H1 (cell line): ENCODE measurements at regions not wholly inside any gene's neighbourhood (a gene's known extent, or its start where the extent isn't known, plus 50 kb on each side); places are given as distances from the start of the nearest gene placed in this dataset.

Experiments used
- CBX8 ChIP-seq: fragments of 300-800, 300-1000 bp; sonication (generic); IDR thresholded peaks from 2 replicates; pipeline ENCODE4 v1.7.1; 2016; ENCODE audit warnings: low read depth, low read length, borderline replicate concordance
- CHD7 ChIP-seq: fragments of 300-600 bp; sonication (generic); IDR thresholded peaks from 2 replicates; pipeline ENCODE4 v1.7.1; 2012; ENCODE audit warnings: low read length, moderate library complexity, mild to moderate bottlenecking, inconsistent platforms; ENCODE audit not compliant: insufficient replicate concordance
- ZNF274 ChIP-seq: IDR thresholded peaks from 2 replicates; pipeline ENCODE4 v1.7.0; 2012; ENCODE audit warnings: low read length, borderline replicate concordance; ENCODE audit errors: extremely low read depth
- TF ChIP-seq, protein P1 (sequence below): IDR thresholded peaks from 2 replicates; pipeline ENCODE4 v1.6.1; 2012; ENCODE audit warnings: inconsistent platforms

- TF ChIP-seq ZNF274 (no peak), CBX8 (no peak), CHD7 (no peak)
- TF ChIP-seq, protein P1, sequence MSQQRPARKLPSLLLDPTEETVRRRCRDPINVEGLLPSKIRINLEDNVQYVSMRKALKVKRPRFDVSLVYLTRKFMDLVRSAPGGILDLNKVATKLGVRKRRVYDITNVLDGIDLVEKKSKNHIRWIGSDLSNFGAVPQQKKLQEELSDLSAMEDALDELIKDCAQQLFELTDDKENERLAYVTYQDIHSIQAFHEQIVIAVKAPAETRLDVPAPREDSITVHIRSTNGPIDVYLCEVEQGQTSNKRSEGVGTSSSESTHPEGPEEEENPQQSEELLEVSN, result no peak
- TF ChIP-seq, all 59 proteins: peak for 0
These were observed 112.4 kb upstream of the ELOVL6 start (continued) for GRCh38 chr4:110310795-110311194.
